Naive thymus-derived CD4-positive, alpha-beta T cell (primary cell): ENCODE measurements at regions not wholly inside any gene's neighbourhood (a gene's known extent, or its start where the extent isn't known, plus 50 kb on each side); places are given as distances from the start of the nearest gene placed in this dataset.
"Not testable (repeated sequence)": the region's sequence is repeated elsewhere in the genome, so short reads cannot be mapped to it uniquely, and the experiment has no call there.

Experiments
- ATAC-seq: fragments of 150-1000 bp; cut with Tn5 transposase; 2 replicates; pipeline ENCODE4 v1.10.0; 2021; ENCODE audit warnings: mild to moderate bottlenecking, moderate library complexity
- CTCF ChIA-PET: fragments of 350-600 bp; sonication (Branson Sonifier 250); formaldehyde crosslinking; loops from one replicate; lab custom pipeline; 2021; ENCODE audit warnings: antibody characterized with exemption; lab: Charles Lee
- POLR2A ChIA-PET: fragments of 350-600 bp; sonication (Branson Sonifier 250); formaldehyde crosslinking; loops from one replicate; lab custom pipeline; 2021; ENCODE audit warnings: antibody characterized with exemption, inconsistent platforms; lab: Charles Lee
- DNase-seq, 9 donors: peaks; one replicate each; pipeline versions ENCODE4 v3.0.0 to v3.0.0-alpha.2; 2020 to 2022; ENCODE audit warnings: mixed read lengths in 1 of 9
- H3K27ac ChIP-seq: one replicate; pipeline ENCODE4 v1.7.0; 2013; ENCODE audit warnings: mild to moderate bottlenecking, low read depth, low read length, moderate library complexity
- H3K27me3 ChIP-seq, 2 donors: one replicate each; pipeline ENCODE4 v1.7.0; 2013; ENCODE audit warnings: low read length in 2 of 2, mild to moderate bottlenecking in 2 of 2, moderate library complexity in 2 of 2; ENCODE audit not compliant: control insufficient read depth in 2 of 2, insufficient read depth in 2 of 2
- H3K36me3 ChIP-seq, 3 experiments: 1 replicate in 2 of 3; 2 replicates in 1 of 3; pipeline ENCODE4 v1.7.0; 2013; ENCODE audit warnings: low read length in 3 of 3, mild to moderate bottlenecking in 3 of 3, moderate library complexity in 1 of 3; ENCODE audit not compliant: insufficient read depth in 3 of 3, control insufficient read depth in 2 of 3
- H3K4me1 ChIP-seq, 2 donors: one replicate each; pipeline ENCODE4 v1.7.0; 2013; ENCODE audit warnings: low read length in 2 of 2, mild to moderate bottlenecking in 2 of 2, moderate library complexity in 1 of 2; ENCODE audit not compliant: control insufficient read depth in 2 of 2, insufficient read depth in 2 of 2
- H3K4me3 ChIP-seq: 2 replicates; pipeline ENCODE4 v1.7.0; 2013; ENCODE audit warnings: mild to moderate bottlenecking, low read length
- H3K9me3 ChIP-seq, 3 experiments: 1 replicate in 2 of 3; 2 replicates in 1 of 3; pipeline ENCODE4 v1.7.0; 2013; ENCODE audit warnings: low read length in 3 of 3; ENCODE audit not compliant: control insufficient read depth in 2 of 3
- H3K27ac Mint-ChIP-seq, 9 donors: one replicate each; pipeline ENCODE4 v1.8.0; 2020 to 2022; ENCODE audit warnings: mixed read lengths in 9 of 9, mild to moderate bottlenecking in 8 of 9, moderate library complexity in 5 of 9, inconsistent platforms in 2 of 9
- H3K27me3 Mint-ChIP-seq, 5 donors: one replicate each; pipeline ENCODE4 v1.8.0; 2021 to 2022; ENCODE audit warnings: mixed read lengths in 5 of 5, mild to moderate bottlenecking in 1 of 5
- H3K36me3 Mint-ChIP-seq, 5 donors: one replicate each; pipeline ENCODE4 v1.8.0; 2020 to 2022; ENCODE audit warnings: mixed read lengths in 5 of 5, mild to moderate bottlenecking in 3 of 5, inconsistent platforms in 1 of 5
- H3K4me1 Mint-ChIP-seq, 7 donors: one replicate each; pipeline ENCODE4 v1.8.0; 2020 to 2022; ENCODE audit warnings: mixed read lengths in 7 of 7, mild to moderate bottlenecking in 3 of 7, inconsistent platforms in 1 of 7
- H3K4me3 Mint-ChIP-seq, 10 donors: one replicate each; pipeline ENCODE4 v1.8.0; 2020 to 2022; ENCODE audit warnings: mild to moderate bottlenecking in 10 of 10, mixed read lengths in 10 of 10, moderate library complexity in 6 of 10, inconsistent platforms in 2 of 10
- H3K9me3 Mint-ChIP-seq, 11 donors: one replicate each; pipeline ENCODE4 v1.8.0; 2020 to 2022; ENCODE audit warnings: mixed read lengths in 11 of 11, mild to moderate bottlenecking in 4 of 11, inconsistent platforms in 1 of 11, moderate library complexity in 1 of 11
- intact Hi-C, 2 donors: fragments of 100-400 bp; cut with micrococcal nuclease; formaldehyde crosslinking; loops; one replicate each; pipeline ENCODE4 v1.15.1; 2023

GRCh38 chr14:97137705-97138104 lies 340.5 kb downstream of the VRK1 start:
- Mint-ChIP-seq H3K4me1 (peaks cover 0 to 11% (median 4%) of the 10 kb centered on the region in 7 donors), H3K27me3 (peaks cover 0 to 2% (median 0%) of the 10 kb centered on the region in 5 donors), H3K36me3 (peaks cover 0 to 10% (median 0%) of the 10 kb centered on the region in 5 donors), H3K9me3 (peaks cover 0 to 18% (median 7%) of the 10 kb centered on the region in 11 donors), H3K27ac (peak overlapping the region in 3 of 9 donors; percentile 10 to 44 (median 33)), H3K4me3 (peak overlapping the region in 8 of 10 donors; percentile 10 to 81 (median 52))
- Histone ChIP-seq H3K27ac (no peak overlapping the region), H3K4me1 (no peaks in the 10 kb centered on the region), H3K9me3 (no peaks in the 10 kb centered on the region), H3K4me3 (no peak overlapping the region), H3K36me3 (no peaks in the 10 kb centered on the region), H3K27me3 (no peaks in the 10 kb centered on the region)
- CTCF ChIA-PET, result no interaction called here
- POLR2A ChIA-PET, result no interaction called here
- intact Hi-C loops, result no loop called here
- ATAC-seq, result no peak
- no peak for DNase-seq

GRCh38 chr14:97138801-97139200 lies 341.6 kb downstream of the VRK1 start:
- no peaks in the 10 kb centered on the region for H3K4me1 ChIP-seq
- DNase-seq, result no peak
- ChIA-PET CTCF (no interaction called here), POLR2A (no interaction called here)
- no peak overlapping the region for H3K4me3 ChIP-seq
- H3K36me3 ChIP-seq, result no peaks in the 10 kb centered on the region
- ATAC-seq, result no peak
- H3K9me3 Mint-ChIP-seq, result peaks cover 0 to 18% (median 7%) of the 10 kb centered on the region in 11 donors
- peaks cover 0 to 11% (median 4%) of the 10 kb centered on the region in 7 donors for H3K4me1 Mint-ChIP-seq
- H3K27me3 Mint-ChIP-seq, result peaks cover 0 to 6% (median 0%) of the 10 kb centered on the region in 5 donors
- H3K4me3 Mint-ChIP-seq, result no peak overlapping the region
- H3K27ac Mint-ChIP-seq, result peak overlapping the region in 1 of 9 donors; percentile 62
- H3K27ac ChIP-seq, result no peak overlapping the region
- intact Hi-C loops, result no loop called here
- no peaks in the 10 kb centered on the region for H3K9me3 ChIP-seq
- no peaks in the 10 kb centered on the region for H3K27me3 ChIP-seq
- peaks cover 0 to 10% (median 0%) of the 10 kb centered on the region in 5 donors for H3K36me3 Mint-ChIP-seq

DNA sequence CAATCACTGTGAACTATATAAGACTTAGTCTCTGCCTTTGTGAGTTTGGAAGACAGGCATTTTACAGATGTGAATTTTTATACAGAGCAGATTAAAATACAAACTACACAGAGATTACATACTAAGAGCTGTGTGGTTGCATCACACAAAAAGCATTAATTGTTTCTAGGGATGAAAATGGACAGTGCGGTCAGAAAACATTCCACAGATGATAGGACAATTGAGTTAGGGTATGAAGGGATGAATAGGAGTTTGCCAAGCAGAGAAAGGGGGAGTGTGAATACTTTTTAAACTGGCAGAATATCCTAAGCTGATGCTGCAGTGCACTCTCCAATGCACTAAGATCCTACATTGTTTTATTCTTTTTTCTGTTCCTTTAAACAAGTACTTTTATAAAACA lies 345.8 kb downstream of the VRK1 start:
- peaks cover 0 to 6% (median 0%) of the 10 kb centered on the region in 5 donors for H3K27me3 Mint-ChIP-seq
- H3K27ac ChIP-seq, result no peak overlapping the region
- POLR2A ChIA-PET, result interaction anchor here (0.6 kb wide), 1 partner anchor 1322 kb away, joined by 3 read pairs; no protein-coding TSS in a partner anchor

DNA sequence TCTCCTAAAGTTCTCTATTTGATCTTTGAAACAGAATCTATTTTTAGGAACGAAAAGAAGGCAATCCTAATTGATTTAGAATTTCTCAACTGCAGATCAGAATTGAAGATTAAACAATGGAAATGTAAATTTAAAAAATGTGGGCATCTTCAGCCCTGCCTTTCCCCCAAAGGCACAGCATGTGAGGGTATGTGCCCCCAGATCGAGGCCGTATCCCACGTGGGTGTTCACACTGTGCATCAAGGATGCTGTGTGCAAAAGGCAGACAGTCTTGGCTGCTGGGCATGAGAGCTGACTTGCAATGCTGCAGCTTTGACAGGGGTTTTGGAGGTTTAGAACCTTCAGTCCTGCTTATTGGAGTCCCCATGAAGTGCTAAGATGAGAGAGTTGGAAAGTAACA lies 346.3 kb downstream of the VRK1 start:
- POLR2A ChIA-PET, result no interaction called here
- no peak overlapping the region for H3K4me3 ChIP-seq
- ATAC-seq (no peak), DNase-seq (no peak)
- intact Hi-C loops, result no loop called here
- no peaks in the 10 kb centered on the region for H3K4me1 ChIP-seq
- no peaks in the 10 kb centered on the region for H3K36me3 ChIP-seq
- no peaks in the 10 kb centered on the region for H3K27me3 ChIP-seq
- CTCF ChIA-PET, result no interaction called here
- no peak overlapping the region for H3K27ac Mint-ChIP-seq
- H3K27me3 Mint-ChIP-seq, result peaks cover 0 to 6% (median 0%) of the 10 kb centered on the region in 5 donors
- no peaks in the 10 kb centered on the region for H3K9me3 ChIP-seq
- H3K4me3 Mint-ChIP-seq, result no peak overlapping the region
- H3K27ac ChIP-seq, result no peak overlapping the region
- H3K9me3 Mint-ChIP-seq, result no peaks in the 10 kb centered on the region
- H3K36me3 Mint-ChIP-seq, result no peaks in the 10 kb centered on the region
- H3K4me1 Mint-ChIP-seq, result no peaks in the 10 kb centered on the region

More for the DNA sequence above, 345.8 kb downstream of the VRK1 start:
- Histone ChIP-seq H3K4me3 (no peak overlapping the region), H3K27me3 (no peaks in the 10 kb centered on the region), H3K36me3 (no peaks in the 10 kb centered on the region), H3K9me3 (no peaks in the 10 kb centered on the region), H3K4me1 (no peaks in the 10 kb centered on the region)
- no peak for ATAC-seq
- H3K4me1 Mint-ChIP-seq, result peaks cover 0 to under 1% (median 0%) of the 10 kb centered on the region in 7 donors
- H3K9me3 Mint-ChIP-seq, result no peaks in the 10 kb centered on the region
- H3K27ac Mint-ChIP-seq, result no peak overlapping the region
- intact Hi-C loops, result no loop called here
- no peak for DNase-seq
- CTCF ChIA-PET, result no interaction called here
- no peaks in the 10 kb centered on the region for H3K36me3 Mint-ChIP-seq
- H3K4me3 Mint-ChIP-seq, result no peak overlapping the region

DNA sequence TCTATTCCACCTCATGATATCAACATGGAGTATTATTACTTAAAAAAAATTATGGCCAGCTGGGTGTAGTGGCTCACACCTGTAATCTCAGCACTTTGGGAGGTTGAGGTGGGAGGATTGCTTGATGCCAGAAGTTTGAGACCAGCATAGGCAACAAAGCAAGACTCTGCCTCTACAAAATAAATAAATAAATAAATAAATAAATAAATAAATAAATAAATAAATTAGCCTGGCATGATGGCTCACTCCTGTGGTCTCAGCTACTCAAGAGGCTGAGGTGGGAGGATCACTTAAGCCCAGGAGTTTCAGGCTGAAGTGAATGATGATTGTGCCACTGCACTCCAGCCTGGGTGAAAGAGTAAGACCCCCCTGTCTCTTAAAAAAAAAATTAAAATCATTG lies 350.8 kb downstream of the VRK1 start:
- H3K27me3 ChIP-seq, H3K36me3 ChIP-seq, H3K4me1 ChIP-seq, H3K9me3 Mint-ChIP-seq, DNase-seq, H3K4me3 Mint-ChIP-seq, H3K4me3 ChIP-seq, H3K27ac Mint-ChIP-seq, intact Hi-C loops, H3K36me3 Mint-ChIP-seq, CTCF ChIA-PET, H3K4me1 Mint-ChIP-seq, H3K27ac ChIP-seq, ATAC-seq, H3K9me3 ChIP-seq, H3K27me3 Mint-ChIP-seq: not testable (repeated sequence)
- POLR2A ChIA-PET, result interaction anchor here (0.6 kb wide), 1 partner anchor 1661 kb away, joined by 4 read pairs; no protein-coding TSS in a partner anchor

- no peak for ATAC-seq
- Histone ChIP-seq H3K27ac (no peak overlapping the region), H3K36me3 (no peaks in the 10 kb centered on the region), H3K27me3 (no peaks in the 10 kb centered on the region), H3K4me3 (no peak overlapping the region), H3K9me3 (no peaks in the 10 kb centered on the region), H3K4me1 (no peaks in the 10 kb centered on the region)
- H3K36me3 Mint-ChIP-seq, result peaks cover 0 to 4% (median 0%) of the 10 kb centered on the region in 5 donors
- H3K27me3 Mint-ChIP-seq, result peaks cover 0 to 11% (median 5%) of the 10 kb centered on the region in 5 donors
- H3K4me3 Mint-ChIP-seq, result no peak overlapping the region
- no peaks in the 10 kb centered on the region for H3K9me3 Mint-ChIP-seq
- no peak for DNase-seq
- no peak overlapping the region for H3K27ac Mint-ChIP-seq
- peaks cover 0 to 3% (median 0%) of the 10 kb centered on the region in 7 donors for H3K4me1 Mint-ChIP-seq
- ChIA-PET POLR2A (no interaction called here), CTCF (no interaction called here)
- intact Hi-C loops, result no loop called here
Measured at GRCh38 chr14:97149775-97150174, 352.6 kb downstream of the VRK1 start.

DNA sequence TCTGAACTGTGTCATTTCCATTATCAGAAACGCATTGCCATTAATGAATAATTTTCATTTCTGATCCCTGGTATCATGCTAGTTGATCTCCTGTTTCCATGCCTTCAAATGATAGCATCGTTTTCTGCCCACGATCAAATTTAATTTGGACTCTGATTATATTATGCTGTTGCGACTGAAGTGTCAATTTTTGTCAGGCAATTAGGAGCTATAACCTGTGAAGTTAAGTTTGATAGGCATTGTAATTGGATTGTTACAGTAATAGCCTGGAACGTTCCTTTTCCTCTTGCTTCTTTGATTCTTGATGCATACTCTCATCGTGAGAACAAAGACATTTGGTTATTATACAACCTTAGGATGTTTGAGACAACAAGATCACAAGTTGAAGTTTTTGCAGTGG lies 356.3 kb downstream of the VRK1 start:
- H3K27me3 Mint-ChIP-seq, result peaks cover 6 to 24% (median 14%) of the 10 kb centered on the region in 5 donors
- peaks cover 0 to 3% (median 0%) of the 10 kb centered on the region in 7 donors for H3K4me1 Mint-ChIP-seq
- no peak overlapping the region for H3K4me3 Mint-ChIP-seq
- ChIA-PET POLR2A (no interaction called here), CTCF (no interaction called here)
- Histone ChIP-seq H3K9me3 (no peaks in the 10 kb centered on the region), H3K27ac (no peak overlapping the region), H3K36me3 (no peaks in the 10 kb centered on the region), H3K27me3 (no peaks in the 10 kb centered on the region), H3K4me3 (no peak overlapping the region), H3K4me1 (no peaks in the 10 kb centered on the region)
- peaks cover 0 to 3% (median 0%) of the 10 kb centered on the region in 11 donors for H3K9me3 Mint-ChIP-seq
- DNase-seq (no peak), ATAC-seq (no peak)
- intact Hi-C loops, result no loop called here
- H3K36me3 Mint-ChIP-seq, result peaks cover 0 to 4% (median 3%) of the 10 kb centered on the region in 5 donors
- no peak overlapping the region for H3K27ac Mint-ChIP-seq
